ENCODE measurements at regions not wholly inside any gene's neighbourhood (a gene's known extent, or its start where the extent isn't known, plus 50 kb on each side); places are given as distances from the start of the nearest gene placed in this dataset.
"Not testable (repeated sequence)": the region's sequence is repeated elsewhere in the genome, so short reads cannot be mapped to it uniquely, and the experiment has no call there.

DNA sequence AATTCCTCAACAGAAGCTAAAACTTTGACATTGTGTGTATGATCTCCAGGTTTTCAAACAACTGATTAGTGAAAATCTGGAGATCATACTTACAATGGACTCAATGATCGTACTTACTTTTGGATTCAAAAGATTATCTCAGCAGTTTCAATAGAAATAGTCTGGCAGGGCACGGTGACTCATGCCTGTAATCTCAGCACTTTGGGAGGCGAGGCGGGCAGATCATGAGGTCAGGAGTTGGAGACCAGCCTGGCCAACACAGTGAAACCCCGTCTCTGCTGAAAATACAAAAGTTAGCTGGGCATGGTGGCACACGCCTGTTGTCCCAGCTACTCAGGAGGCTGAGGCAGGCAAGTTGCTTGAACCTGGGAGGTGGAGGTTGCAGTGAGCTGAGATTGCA lies 161.3 kb upstream of the MSX2 start:
- TF ChIP-seq POLR2A (IDR thresholded peaks at IDR 0.05; ENCODE audit: low read depth, low read length); POLR2AphosphoS5 (IDR thresholded peaks at IDR 0.05; ENCODE audit: low read depth, low read length); TAF1 (IDR thresholded peaks at IDR 0.05; ENCODE audit: borderline replicate concordance, low read depth, low read length): not testable (repeated sequence)

Data from GM12892 (cell line).